Neural progenitor cell (in vitro differentiated cells): ENCODE measurements at regions not wholly inside any gene's neighbourhood (a gene's known extent, or its start where the extent isn't known, plus 50 kb on each side); places are given as distances from the start of the nearest gene placed in this dataset.

ENCODE experiments used
- CTCF ChIP-seq: fragments of 200-600 bp; sonication (generic); IDR thresholded peaks from 2 replicates; pipeline ENCODE4 v1.5.1; 2017; ENCODE audit warnings: antibody characterized with exemption, mild to moderate bottlenecking
- EZH2 ChIP-seq: fragments of 200-600 bp; sonication (generic); IDR thresholded peaks from 2 replicates; pipeline ENCODE4 v1.6.1; 2017; ENCODE audit warnings: antibody characterized with exemption, mild to moderate bottlenecking, moderate library complexity
- EZH2phosphoT487 ChIP-seq: fragments of 200-600 bp; sonication (generic); IDR thresholded peaks from 2 replicates; pipeline ENCODE4 v1.6.1; 2017; ENCODE audit warnings: antibody characterized with exemption

- no peak for TF ChIP-seq EZH2
- no peak for TF ChIP-seq CTCF
- TF ChIP-seq EZH2phosphoT487, result no peak
Measured at GRCh38 chr3:78098367-78098766, 1058.5 kb downstream of the ROBO2 start.
